ENCODE measurements at regions not wholly inside any gene's neighbourhood (a gene's known extent, or its start where the extent isn't known, plus 50 kb on each side); places are given as distances from the start of the nearest gene placed in this dataset.

DNA sequence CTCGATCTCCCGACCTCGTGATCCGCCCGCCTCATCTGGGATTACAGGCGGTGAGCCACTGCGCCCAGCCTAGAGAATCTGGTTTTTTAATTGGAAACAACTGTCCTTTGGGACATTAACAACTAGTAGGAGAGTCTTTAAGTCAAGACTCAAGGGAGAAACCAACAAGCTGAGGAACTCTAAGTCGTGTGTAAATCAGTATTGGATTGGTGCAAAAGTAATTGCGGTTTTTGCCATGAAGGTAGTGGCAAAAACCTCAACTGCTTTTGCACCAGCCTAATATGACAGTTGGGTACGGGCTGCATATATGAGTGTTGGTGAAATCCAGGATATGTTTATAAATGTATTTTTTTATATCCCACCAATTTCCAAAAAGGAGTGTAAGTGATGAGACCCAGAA, 113.9 kb upstream of the PLXNA4 start:
- no peak for DNase-seq (ENCODE audit: low read depth)
- TF ChIP-seq, protein P1, sequence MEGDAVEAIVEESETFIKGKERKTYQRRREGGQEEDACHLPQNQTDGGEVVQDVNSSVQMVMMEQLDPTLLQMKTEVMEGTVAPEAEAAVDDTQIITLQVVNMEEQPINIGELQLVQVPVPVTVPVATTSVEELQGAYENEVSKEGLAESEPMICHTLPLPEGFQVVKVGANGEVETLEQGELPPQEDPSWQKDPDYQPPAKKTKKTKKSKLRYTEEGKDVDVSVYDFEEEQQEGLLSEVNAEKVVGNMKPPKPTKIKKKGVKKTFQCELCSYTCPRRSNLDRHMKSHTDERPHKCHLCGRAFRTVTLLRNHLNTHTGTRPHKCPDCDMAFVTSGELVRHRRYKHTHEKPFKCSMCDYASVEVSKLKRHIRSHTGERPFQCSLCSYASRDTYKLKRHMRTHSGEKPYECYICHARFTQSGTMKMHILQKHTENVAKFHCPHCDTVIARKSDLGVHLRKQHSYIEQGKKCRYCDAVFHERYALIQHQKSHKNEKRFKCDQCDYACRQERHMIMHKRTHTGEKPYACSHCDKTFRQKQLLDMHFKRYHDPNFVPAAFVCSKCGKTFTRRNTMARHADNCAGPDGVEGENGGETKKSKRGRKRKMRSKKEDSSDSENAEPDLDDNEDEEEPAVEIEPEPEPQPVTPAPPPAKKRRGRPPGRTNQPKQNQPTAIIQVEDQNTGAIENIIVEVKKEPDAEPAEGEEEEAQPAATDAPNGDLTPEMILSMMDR (IDR thresholded peaks at IDR 0.05; ENCODE audit: control insufficient read depth, insufficient read depth, low read depth, low read length, missing control alignments), result no peak
- H3K4me3 ChIP-seq (ENCODE audit: control insufficient read depth, low read depth, low read length), result no peak overlapping the region

DNA sequence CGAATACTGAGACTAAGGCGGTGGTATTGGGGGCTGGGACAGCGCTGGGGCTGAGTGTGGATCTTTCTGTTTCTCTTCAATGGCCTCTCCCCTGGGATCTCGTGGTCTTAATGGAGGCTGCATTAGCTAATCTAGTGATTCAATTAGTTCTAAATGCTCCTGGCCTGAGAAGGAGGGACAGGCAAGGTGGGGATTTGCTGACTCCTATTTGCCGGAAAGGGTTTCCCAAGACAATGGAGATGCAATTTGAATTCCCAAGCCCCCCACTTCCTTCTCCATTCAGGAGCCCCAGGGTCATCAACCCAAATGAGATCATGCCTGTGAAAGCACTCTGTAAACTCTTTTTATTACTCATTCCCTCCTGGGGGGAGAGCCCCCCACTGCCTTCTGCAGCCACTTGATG, 111.7 kb upstream of the PLXNA4 start:
- no peak for DNase-seq (ENCODE audit: low read depth)
- H3K4me3 ChIP-seq (ENCODE audit: control insufficient read depth, low read depth, low read length), result no peak overlapping the region
- TF ChIP-seq, protein P1 (IDR thresholded peaks at IDR 0.05; ENCODE audit: control insufficient read depth, insufficient read depth, low read depth, low read length, missing control alignments), result no peak

DNA sequence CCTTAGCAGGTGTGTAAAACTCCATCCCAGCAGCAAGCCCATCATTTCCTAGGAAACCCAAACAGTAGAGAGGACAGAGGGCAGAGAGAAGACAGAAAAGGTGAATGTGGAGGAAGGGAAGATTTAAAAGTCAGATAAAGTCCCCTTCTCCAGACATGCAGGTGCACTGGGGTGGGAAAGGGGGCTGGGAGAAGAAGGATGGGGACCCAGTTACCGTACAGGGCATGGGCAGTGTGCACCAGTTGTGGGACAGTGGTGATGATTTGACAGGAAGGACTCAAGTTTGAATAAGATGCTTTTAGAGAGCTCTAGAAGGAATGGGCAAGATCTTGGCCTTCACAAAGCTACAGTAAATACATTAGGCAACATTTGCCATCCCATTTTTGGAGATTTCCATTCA, 110.7 kb upstream of the PLXNA4 start:
- TF ChIP-seq, protein P1 (IDR thresholded peaks at IDR 0.05; ENCODE audit: control insufficient read depth, insufficient read depth, low read depth, low read length, missing control alignments), result no peak
- no peak overlapping the region for H3K4me3 ChIP-seq (ENCODE audit: control insufficient read depth, low read depth, low read length)
- DNase-seq (ENCODE audit: low read depth), result no peak

DNA sequence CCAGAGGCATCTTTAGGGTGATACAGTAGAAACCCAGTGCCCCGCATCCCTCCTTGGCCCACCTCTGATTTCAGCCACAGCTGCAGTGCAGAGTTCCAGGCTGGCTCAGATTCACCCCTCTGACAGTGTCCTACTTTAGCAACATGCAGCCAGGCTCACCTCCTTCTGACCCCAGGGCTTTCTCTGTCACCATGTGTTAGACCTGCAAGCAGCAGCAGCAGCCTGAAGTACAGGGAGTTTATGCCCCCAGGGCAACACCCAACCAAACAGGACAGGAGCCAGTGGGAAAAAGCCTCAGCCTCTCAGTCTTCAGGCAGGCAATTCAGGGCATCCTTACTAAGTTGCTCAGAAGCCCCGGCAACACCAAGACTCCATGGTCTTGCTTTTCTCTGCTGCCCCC, 109.0 kb upstream of the PLXNA4 start:
- TF ChIP-seq, protein P1 (IDR thresholded peaks at IDR 0.05; ENCODE audit: control insufficient read depth, insufficient read depth, low read depth, low read length, missing control alignments), result no peak
- no peak for DNase-seq (ENCODE audit: low read depth)
- H3K4me3 ChIP-seq (ENCODE audit: control insufficient read depth, low read depth, low read length), result no peak overlapping the region

DNA sequence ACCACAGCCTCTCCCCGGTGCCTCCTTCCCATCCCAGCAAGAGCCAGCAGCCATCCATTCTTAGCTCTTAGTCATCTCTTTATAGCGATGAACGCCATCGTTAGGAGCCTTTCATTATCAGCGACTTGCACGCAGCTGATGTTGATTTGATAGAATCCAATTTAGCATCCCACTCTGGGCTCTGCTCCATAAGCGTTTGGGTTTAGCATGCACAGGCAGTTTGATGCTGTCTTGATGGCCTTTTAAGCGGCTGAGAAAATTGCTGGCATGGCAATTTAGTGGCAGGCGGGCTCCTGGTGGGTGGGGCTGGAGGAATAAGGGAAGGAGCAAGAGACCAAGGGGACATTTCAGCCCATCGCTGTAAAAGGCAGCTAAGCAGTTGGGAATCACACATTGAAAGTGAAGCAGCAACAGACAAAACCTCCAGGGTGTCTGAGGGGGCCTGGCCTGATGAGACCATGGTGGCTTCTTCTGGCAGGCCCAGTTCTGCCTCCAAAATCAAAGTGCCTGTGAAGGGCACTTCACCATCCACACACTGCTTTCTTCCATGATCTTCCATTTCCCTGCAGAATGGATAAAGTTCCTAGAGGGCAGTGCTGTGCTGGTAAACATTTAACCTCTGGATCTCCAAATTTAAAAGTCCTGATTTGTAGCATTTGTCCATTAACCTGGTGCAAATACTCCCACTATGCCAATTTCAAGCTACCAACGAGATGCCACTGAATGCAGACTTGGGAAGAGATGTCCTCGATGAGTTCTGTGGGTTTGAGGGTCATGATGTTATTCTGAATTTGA, 107.8 kb upstream of the PLXNA4 start:
- TF ChIP-seq, protein P1 (IDR thresholded peaks at IDR 0.05; ENCODE audit: control insufficient read depth, insufficient read depth, low read depth, low read length, missing control alignments), result no peak
- DNase-seq (ENCODE audit: low read depth), result no peak
- no peak overlapping the region for H3K4me3 ChIP-seq (ENCODE audit: control insufficient read depth, low read depth, low read length)

DNA sequence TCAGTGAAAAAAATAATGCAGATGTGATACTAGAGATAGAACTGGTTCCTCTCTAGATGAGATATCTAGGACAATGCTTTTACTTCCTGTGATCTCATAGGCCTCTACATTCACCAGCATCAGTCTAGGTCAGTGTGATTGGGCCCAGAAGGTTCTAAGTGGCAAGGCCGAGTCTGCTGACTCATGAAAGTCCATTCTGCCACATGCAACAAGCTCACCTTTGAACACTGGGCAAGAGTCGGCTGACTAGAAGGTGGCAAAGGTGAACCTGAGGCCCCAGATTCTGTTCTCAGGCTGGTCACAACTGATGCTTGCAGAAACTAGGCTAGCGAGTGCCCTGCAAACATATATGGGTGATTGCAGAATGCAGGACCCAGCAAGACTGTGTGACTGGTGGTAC, 105.7 kb upstream of the PLXNA4 start:
- no peak overlapping the region for H3K4me3 ChIP-seq (ENCODE audit: control insufficient read depth, low read depth, low read length)
- no peak for DNase-seq (ENCODE audit: low read depth)
- TF ChIP-seq, protein P1 (IDR thresholded peaks at IDR 0.05; ENCODE audit: control insufficient read depth, insufficient read depth, low read depth, low read length, missing control alignments), result no peak
